ENCODE measurements at regions not wholly inside any gene's neighbourhood (a gene's known extent, or its start where the extent isn't known, plus 50 kb on each side); places are given as distances from the start of the nearest gene placed in this dataset.

DNA sequence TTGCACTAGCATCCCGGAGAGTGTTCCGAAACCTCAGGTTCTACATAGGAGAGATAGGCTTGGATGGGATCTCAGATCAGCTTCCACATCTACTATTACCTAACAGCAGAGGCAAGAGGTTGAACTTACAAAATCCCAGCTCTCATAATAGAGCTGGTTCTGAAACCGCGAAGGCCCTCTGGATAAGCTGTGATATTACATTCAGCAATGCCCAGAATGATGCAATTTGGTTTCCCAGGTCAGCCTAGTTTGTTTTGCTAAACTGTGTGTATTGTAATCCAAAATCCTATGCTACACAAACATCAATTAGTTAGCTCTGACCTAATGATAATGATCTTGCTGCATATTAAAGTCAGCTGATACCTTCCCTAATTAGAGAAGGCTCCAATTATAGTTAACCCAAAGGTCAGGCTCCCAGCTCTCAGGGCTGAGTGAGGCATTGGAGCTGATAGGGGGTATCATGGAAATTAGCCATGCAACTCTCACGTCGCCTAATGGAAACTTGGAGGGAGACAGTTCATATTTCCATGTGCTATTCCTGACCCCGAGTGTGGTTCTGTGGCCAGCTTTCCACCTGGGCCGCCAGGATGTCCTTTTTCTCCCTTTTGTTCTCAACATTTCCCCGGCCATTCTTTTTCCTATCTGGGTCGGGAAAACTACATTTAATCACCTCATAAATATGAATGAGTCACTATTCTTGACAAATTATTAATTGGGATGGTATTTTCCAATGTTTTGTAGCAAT lies 278.4 kb upstream of the IRX1 start:
- TF ChIP-seq CTCF (IDR thresholded peaks at IDR 0.05), result no peak
- no peak for TF ChIP-seq POLR2A (IDR thresholded peaks at IDR 0.05)
